GM18511 (cell line): ENCODE measurements at regions not wholly inside any gene's neighbourhood (a gene's known extent, or its start where the extent isn't known, plus 50 kb on each side); places are given as distances from the start of the nearest gene placed in this dataset.

Source experiments
- ATAC-seq: cut with Tn5 transposase; IDR thresholded peaks from one replicate; pipeline ENCODE4 v1.9.1; 2021; ENCODE audit warnings: mild to moderate bottlenecking, moderate library complexity; ENCODE audit not compliant: unreplicated experiment

GRCh38 chr18:24924066-24924716, 427.8 kb downstream of the ZNF521 start:
- ATAC-seq: no peak

DNA sequence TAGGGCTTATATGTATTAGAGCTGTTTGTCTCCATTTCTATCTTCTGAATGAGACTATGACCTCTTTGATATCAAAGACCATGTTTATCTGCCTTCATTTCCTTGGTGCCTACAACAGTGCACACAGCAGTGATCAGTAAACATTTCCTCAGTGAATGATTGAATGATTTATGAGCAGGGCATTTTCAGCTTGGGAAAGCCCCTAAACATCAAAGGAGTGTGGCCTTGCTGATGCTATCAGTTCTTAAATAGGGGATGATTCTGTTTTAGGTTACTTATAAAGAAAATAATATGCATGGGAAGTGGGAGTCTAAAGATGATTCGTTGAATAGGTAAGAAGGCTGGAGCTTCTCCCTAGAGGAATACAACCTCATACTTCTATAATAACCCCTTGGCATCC, 425.3 kb downstream of the ZNF521 start:
- ATAC-seq: no peak

- ATAC-seq: no peak
Measured at GRCh38 chr18:24928301-24928878, 423.6 kb downstream of the ZNF521 start.

DNA sequence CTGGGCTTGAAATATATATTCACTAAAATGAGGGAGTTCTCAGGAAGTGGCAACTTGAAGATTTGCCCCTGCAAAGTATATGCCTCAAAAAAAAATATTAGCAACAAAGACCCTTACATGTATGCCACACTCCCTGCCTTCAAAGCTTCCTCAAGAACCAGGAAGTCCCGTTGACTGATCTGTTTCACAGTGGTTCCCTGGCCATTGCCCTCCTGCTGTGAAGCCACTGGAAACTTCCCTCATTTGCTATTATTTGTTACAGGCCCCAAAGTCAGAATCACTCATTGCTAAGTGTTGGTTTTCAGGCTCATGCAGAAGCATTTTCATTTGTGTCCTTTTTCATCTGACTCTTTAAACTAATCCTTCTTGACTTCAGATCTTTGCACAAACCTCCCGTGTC, 421.5 kb downstream of the ZNF521 start:
- ATAC-seq: no peak

GRCh38 chr18:24930971-24931370, 421.0 kb downstream of the ZNF521 start:
- no peak for ATAC-seq

- ATAC-seq: no peak
Measured at GRCh38 chr18:24933345-24933744, 418.6 kb downstream of the ZNF521 start.

GRCh38 chr18:24934258-24934932, 417.6 kb downstream of the ZNF521 start:
- no peak for ATAC-seq

GRCh38 chr18:24935008-24935407, 417.0 kb downstream of the ZNF521 start:
- no peak for ATAC-seq

GRCh38 chr18:24935896-24936295, 416.1 kb downstream of the ZNF521 start:
- no peak for ATAC-seq

DNA sequence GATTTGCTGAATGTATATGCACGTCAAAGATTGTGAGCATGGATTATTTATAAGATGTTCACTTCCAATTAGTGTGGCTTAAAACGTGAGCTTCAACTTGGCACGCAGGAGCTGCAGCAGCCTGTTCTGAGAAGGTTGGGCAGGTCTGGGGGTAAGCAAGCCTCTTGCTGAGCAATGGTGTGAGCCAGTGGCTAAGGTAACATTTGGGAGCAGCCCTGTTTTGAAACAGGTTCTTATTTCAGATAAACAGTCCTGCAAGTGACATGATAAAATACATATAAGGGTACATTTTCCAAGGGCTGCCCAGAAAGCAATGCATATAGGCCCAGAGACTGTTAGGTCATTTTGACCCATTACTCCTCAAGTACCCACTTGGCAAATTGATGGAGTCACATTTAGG, 415.3 kb downstream of the ZNF521 start:
- no peak for ATAC-seq

DNA sequence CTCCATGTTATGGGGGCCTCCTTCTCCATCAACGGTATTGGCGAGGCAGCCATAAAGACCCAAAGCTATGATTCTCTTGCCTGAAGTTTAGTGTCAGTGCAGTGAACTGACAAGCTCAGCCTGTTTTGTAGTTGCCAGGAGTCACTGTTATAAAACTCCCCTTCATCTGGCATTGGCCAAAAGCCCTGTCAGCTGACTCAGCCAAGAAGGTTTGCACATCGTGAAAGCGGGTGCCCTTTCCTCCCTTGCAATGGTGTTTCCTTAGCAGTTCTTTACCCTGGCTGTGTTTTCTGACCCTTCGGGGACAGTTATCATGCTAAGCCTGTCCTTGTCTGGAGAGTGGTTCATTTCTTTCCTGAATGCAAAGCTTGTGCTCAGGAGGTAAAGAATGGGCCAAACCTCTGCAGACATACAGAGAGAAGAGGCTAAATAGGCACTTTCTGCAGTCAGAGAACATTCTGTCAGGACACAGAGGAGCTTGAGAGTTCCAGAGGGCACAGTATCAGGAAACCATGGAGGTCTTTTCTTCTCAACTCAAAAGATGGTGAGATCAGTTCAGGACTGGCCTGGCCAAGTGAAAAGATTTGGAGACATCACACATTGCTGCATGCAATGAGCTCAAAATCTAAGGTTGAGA, 414.2 kb downstream of the ZNF521 start:
- no peak for ATAC-seq

- ATAC-seq: no peak
Measured at GRCh38 chr18:24940416-24940815, 411.6 kb downstream of the ZNF521 start.

DNA sequence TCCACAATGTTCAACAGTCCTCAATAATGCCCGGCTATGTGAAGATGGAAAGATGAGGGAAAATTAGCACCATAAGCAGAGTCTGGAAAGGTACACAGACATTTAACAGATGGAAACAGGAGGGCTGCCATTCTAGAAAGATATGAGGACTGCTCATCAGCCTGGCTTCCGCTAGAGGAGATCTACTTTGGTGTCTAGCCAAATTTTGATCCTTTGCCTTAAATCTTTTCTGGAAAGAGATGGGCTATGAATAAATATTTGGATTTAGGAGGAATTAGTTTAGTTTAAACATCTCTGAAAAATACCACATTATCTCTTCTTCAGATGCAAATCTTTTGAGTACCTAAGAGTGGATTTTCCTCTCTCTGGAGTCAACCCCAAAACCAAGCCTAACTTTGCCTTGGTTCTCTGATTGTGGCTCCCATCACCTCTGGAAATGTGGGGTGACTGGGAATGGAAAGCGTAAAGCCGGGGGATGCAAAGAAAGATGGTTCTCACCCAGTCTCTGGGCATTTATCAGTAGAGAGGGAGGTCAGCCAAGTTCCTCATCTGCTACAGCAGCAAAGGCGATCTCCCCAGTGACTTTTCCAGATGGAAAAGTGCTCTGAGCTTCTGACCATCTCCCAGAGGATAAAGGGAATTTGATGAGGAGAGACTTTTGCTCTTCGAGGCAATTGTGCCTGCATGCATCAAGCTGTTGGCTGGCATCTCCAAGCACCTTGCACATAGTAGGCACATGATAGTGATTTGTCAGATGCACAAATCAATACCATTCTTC, 410.6 kb downstream of the ZNF521 start:
- ATAC-seq: no peak

DNA sequence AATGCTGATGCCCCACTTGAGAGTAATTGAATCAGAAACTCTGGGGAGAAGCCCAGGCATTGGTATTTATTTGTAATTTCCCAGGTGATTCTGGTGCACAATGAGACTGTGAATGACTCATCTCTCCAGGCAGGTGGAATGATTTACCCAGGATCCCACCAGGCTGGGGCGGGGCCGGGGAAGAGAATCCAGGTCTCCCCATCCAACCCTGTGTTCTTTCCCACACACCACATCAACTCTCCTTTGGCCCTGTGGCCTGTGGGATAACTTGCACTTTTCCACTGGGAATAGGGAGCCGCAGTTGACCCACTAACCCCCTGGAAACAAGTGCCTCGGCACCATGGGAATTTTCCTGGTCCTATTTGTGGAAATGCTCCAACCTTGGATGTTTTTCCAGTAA, 409.8 kb downstream of the ZNF521 start:
- no peak for ATAC-seq

- no peak for ATAC-seq
Measured at GRCh38 chr18:24947521-24948305, 404.3 kb downstream of the ZNF521 start.

- ATAC-seq: no peak
Measured at GRCh38 chr18:24949908-24950307, 402.1 kb downstream of the ZNF521 start.

DNA sequence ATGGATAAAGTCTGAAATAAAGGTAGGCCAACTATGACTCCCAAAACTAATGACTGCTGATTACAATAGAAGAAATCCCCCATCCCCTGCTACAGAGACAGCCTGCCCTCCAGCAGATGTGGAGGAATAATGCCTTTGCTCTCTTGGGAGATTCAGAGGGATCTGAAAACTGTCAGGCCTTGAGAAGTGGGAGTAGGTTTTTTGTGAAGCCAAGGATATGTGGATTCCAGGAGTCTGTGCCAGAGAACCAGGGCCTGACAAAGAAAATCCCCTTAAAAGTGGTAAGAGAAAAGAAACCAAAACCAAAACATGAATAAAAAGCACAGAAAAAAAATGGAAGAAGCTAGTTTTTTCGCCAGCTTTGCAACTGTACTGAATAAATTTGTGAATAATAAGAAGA, 397.6 kb downstream of the ZNF521 start:
- no peak for ATAC-seq

DNA sequence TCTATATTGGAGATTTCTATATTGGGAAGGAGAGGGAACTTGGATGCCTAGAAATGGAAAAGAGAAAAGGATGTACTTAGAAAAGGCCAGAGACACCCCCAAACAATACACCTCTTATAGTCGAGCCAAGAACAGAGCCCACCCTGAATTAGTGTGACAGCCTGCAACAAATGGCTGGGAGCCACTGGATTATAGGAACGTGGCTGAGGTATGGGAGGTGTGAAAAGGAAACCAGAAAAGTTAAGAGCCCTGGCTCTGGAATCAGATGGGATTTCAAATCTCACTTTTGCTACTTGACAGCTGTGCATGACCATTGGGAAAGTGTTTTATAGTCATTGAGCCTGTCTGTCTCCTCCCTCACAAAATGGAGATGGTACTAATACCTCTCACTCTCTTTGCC, 394.0 kb downstream of the ZNF521 start:
- ATAC-seq: no peak

DNA sequence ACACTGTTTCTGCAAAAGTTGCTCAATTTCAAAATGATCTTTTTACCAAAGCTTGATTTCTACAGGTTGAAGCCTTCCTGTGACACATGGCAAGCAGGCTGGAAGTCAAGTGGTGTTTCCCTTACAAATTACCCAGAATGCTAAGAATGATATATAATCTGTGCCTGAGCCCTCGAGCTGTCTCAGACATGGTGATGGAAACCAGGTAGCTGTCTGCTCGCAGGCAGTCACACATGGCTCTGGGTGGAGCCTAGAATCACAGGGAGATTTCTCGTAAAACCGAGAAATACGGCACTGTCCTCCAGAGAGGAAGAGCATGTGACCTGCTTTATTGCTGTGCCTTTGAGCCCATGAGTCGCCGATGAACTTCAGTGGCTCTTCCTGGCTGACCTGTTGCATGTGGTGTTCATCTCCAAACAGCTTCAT, 392.9 kb downstream of the ZNF521 start:
- no peak for ATAC-seq

- ATAC-seq: peak; percentile 88
Measured at GRCh38 chr18:24964216-24964615, 387.8 kb downstream of the ZNF521 start.
